GM23248 (cell line): ENCODE measurements at regions not wholly inside any gene's neighbourhood (a gene's known extent, or its start where the extent isn't known, plus 50 kb on each side); places are given as distances from the start of the nearest gene placed in this dataset.
"Not testable (repeated sequence)": the region's sequence is repeated elsewhere in the genome, so short reads cannot be mapped to it uniquely, and the experiment has no call there.

ENCODE experiments used
- EZH2 ChIP-seq: fragments of 200-600 bp; sonication (generic); IDR thresholded peaks from 2 replicates; pipeline ENCODE4 v1.6.1; 2018; ENCODE audit warnings: antibody characterized with exemption, mild to moderate bottlenecking; ENCODE audit not compliant: insufficient read depth, poor library complexity, severe bottlenecking
- EZH2phosphoT487 ChIP-seq: fragments of 200-600 bp; sonication (generic); IDR thresholded peaks from 2 replicates; pipeline ENCODE4 v1.6.1; 2018; ENCODE audit warnings: antibody characterized with exemption, moderate library complexity, mild to moderate bottlenecking, low read depth; ENCODE audit not compliant: insufficient read depth

GRCh38 chr3:143181977-143182376 is 62.4 kb downstream of the CHST2 start:
- not testable (repeated sequence) for TF ChIP-seq EZH2, EZH2phosphoT487
